SK-N-MC (cell line): ENCODE measurements at regions not wholly inside any gene's neighbourhood (a gene's known extent, or its start where the extent isn't known, plus 50 kb on each side); places are given as distances from the start of the nearest gene placed in this dataset.

Source experiments
- EZH2 ChIP-seq: fragments of 200-600 bp; sonication (generic); IDR thresholded peaks from one replicate; pipeline ENCODE4 v1.6.1; 2017; ENCODE audit warnings: antibody characterized with exemption
- FOXP2 ChIP-seq: optimal IDR thresholded peaks from 2 replicates; pipeline ENCODE3; 2011; ENCODE audit warnings: mild to moderate bottlenecking, moderate library complexity; ENCODE audit not compliant: insufficient read depth; ENCODE audit errors: extremely low read length, control extremely low read depth
- POLR2AphosphoS5 ChIP-seq: IDR thresholded peaks from 2 replicates; pipeline ENCODE4 v1.6.1; 2012; ENCODE audit warnings: mild to moderate bottlenecking, low read depth, low read length, borderline replicate concordance

DNA sequence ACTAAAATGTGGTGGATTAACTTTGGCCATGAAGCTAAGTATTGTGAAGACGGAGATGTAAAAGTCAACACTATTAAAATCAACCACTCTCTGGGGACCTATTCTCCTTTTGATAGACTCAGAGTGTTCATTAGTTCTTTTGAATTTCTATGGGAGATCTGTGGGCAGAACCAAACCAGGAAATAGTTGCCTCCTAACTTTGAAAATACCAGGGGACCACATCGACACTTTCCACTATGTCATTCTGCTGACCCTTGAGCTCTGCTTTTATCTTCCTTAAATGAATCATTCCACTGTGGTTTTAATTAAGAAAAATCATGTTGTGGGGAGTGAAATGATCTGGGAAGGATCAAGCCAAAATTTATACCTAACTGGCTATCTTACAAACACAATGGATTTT is 960.5 kb downstream of the GATA3 start:
- TF ChIP-seq EZH2 (no peak), POLR2AphosphoS5 (no peak), FOXP2 (no peak)
